Mesendoderm (in vitro differentiated cells): ENCODE measurements at regions not wholly inside any gene's neighbourhood (a gene's known extent, or its start where the extent isn't known, plus 50 kb on each side); places are given as distances from the start of the nearest gene placed in this dataset.
"Not testable (repeated sequence)": the region's sequence is repeated elsewhere in the genome, so short reads cannot be mapped to it uniquely, and the experiment has no call there.

Experiments
- DNase-seq: peaks from one replicate; pipeline ENCODE4 v3.0.0; 2013
- H2AK5ac ChIP-seq: 2 replicates; pipeline ENCODE4 v1.6.1; 2013; ENCODE audit warnings: low read length, inconsistent platforms
- H2BK120ac ChIP-seq: 2 replicates; pipeline ENCODE4 v1.6.1; 2013; ENCODE audit warnings: low read depth, mild to moderate bottlenecking, low read length, moderate library complexity, mixed read lengths
- H2BK15ac ChIP-seq: replicated peaks from 2 replicates; pipeline ENCODE4 v1.6.1; 2013; ENCODE audit warnings: low read depth, mild to moderate bottlenecking, moderate library complexity
- H2BK5ac ChIP-seq: 2 replicates; pipeline ENCODE4 v1.6.1; 2013; ENCODE audit warnings: low read length, inconsistent platforms
- H3K18ac ChIP-seq: 2 replicates; pipeline ENCODE4 v1.6.1; 2013; ENCODE audit warnings: mild to moderate bottlenecking, low read length, mixed read lengths
- H3K23ac ChIP-seq: one replicate; pipeline ENCODE4 v1.6.1; 2013; ENCODE audit warnings: low read length
- H3K27ac ChIP-seq: 2 replicates; pipeline ENCODE4 v1.5.1; 2013; ENCODE audit warnings: low read depth, mild to moderate bottlenecking, inconsistent platforms, low read length, moderate library complexity
- H3K27me3 ChIP-seq: 2 replicates; pipeline ENCODE4 v1.6.1; 2013; ENCODE audit warnings: low read length, control low read depth, mild to moderate bottlenecking, inconsistent platforms; ENCODE audit not compliant: insufficient read depth, poor library complexity
- H3K36me3 ChIP-seq: 2 replicates; pipeline ENCODE4 v1.6.1; 2013; ENCODE audit warnings: low read length, inconsistent platforms; ENCODE audit not compliant: control insufficient read depth, insufficient read depth
- H3K4ac ChIP-seq: one replicate; pipeline ENCODE4 v1.6.1; 2013; ENCODE audit warnings: low read depth, mild to moderate bottlenecking, low read length, moderate library complexity
- H3K4me1 ChIP-seq: 2 replicates; pipeline ENCODE4 v1.6.1; 2013; ENCODE audit warnings: low read depth, low read length, inconsistent platforms; ENCODE audit not compliant: control insufficient read depth
- H3K4me2 ChIP-seq: 2 replicates; pipeline ENCODE4 v1.6.1; 2013; ENCODE audit warnings: low read length
- H3K4me3 ChIP-seq: 2 replicates; pipeline ENCODE4 v1.5.1; 2013; ENCODE audit warnings: mild to moderate bottlenecking, low read length
- H3K56ac ChIP-seq: one replicate; pipeline ENCODE4 v1.6.1; 2013; ENCODE audit warnings: low read length
- H3K79me1 ChIP-seq: 2 replicates; pipeline ENCODE4 v1.6.1; 2013; ENCODE audit warnings: low read length, inconsistent platforms
- H3K79me2 ChIP-seq: 2 replicates; pipeline ENCODE4 v1.6.1; 2013; ENCODE audit warnings: mild to moderate bottlenecking, low read length; ENCODE audit not compliant: control insufficient read depth, insufficient read depth
- H3K9ac ChIP-seq: 2 replicates; pipeline ENCODE4 v1.6.1; 2013; ENCODE audit warnings: low read length, inconsistent platforms
- H4K5ac ChIP-seq: one replicate; pipeline ENCODE4 v1.6.1; 2013; ENCODE audit warnings: low read length
- H4K8ac ChIP-seq: one replicate; pipeline ENCODE4 v1.6.1; 2013; ENCODE audit warnings: low read depth, mild to moderate bottlenecking, control low read depth, low read length, moderate library complexity
- WGBS: extraction: QIAGEN DNeasy Blood & Tissue Kit; methylation state at CpG from one replicate; pipeline ENCODE4 v1.1.7; 2013; ENCODE audit warnings: low lambda C conversion rate, missing lambda C conversion rate; ENCODE audit not compliant: insufficient coverage; ENCODE audit errors: extremely low coverage; 5-methylcytosine and 5-hydroxymethylcytosine counted together

DNA sequence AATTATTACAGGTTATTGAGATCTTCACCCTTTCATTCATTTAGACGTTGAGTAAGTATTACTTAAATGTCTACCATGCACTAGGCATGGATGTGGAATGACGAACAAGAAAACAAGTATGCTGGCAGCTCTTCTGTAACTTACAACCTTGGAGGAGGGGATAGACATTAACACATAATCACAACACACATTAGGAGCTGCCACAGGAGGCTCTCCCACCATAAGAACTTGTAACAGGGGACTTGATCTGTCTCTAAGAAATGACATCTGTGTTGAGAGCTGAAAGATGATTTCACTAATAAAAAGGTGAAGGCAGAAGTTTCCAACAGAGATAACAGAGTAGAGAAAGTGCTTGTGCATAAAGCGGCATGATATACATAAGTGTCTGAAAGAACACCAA lies 384.7 kb upstream of the ZEB2 start:
- Histone ChIP-seq H4K5ac (no peak overlapping the region), H3K79me1 (no peaks in the 10 kb centered on the region), H3K9ac (no peak overlapping the region), H3K4me2 (no peak overlapping the region), H2BK15ac (no peak overlapping the region), H3K27me3 (no peaks in the 10 kb centered on the region), H3K4me3 (no peak overlapping the region), H3K4ac (no peak overlapping the region), H2BK5ac (no peak overlapping the region), H4K8ac (no peak overlapping the region), H3K23ac (no peak overlapping the region), H2AK5ac (no peak overlapping the region), H3K4me1 (no peaks in the 10 kb centered on the region), H3K18ac (no peak overlapping the region), H3K79me2 (no peaks in the 10 kb centered on the region), H2BK120ac (no peak overlapping the region), H3K27ac (no peak overlapping the region), H3K56ac (no peak overlapping the region), H3K36me3 (no peaks in the 10 kb centered on the region)
- no peak for DNase-seq
- whole genome bisulfite sequencing: no CpG with 5 or more reads among the region's 3 CpGs

DNA sequence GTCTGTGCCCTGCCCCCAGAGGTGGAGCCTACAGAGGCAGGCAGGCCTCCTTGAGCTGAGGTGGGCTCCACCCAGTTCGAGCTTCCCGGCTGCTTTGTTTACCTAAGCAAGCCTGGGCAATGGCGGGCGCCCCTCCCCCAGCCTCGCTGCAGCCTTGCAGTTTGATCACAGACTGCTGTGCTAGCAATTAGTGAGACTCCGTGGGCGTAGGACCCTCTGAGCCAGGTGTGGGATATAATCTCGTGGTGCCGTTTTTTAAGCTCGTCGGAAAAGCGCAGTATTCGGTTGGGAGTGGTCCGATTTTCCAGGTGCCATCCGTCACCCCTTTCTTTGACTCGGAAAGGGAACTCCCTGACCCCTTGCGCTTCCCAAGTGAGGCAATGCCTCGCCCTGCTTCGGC lies 383.1 kb upstream of the ZEB2 start:
- H2BK5ac ChIP-seq, H2AK5ac ChIP-seq, H3K27me3 ChIP-seq, H2BK15ac ChIP-seq, H3K4ac ChIP-seq, H3K18ac ChIP-seq, H3K36me3 ChIP-seq, H3K4me1 ChIP-seq, H4K8ac ChIP-seq, H3K4me3 ChIP-seq, H3K23ac ChIP-seq, H3K9ac ChIP-seq, H3K4me2 ChIP-seq, H3K79me2 ChIP-seq, H2BK120ac ChIP-seq, H3K56ac ChIP-seq, H3K27ac ChIP-seq, H3K79me1 ChIP-seq, H4K5ac ChIP-seq, DNase-seq: not testable (repeated sequence)
- WGBS: no CpG with 5 or more reads among the region's 19 CpGs

DNA sequence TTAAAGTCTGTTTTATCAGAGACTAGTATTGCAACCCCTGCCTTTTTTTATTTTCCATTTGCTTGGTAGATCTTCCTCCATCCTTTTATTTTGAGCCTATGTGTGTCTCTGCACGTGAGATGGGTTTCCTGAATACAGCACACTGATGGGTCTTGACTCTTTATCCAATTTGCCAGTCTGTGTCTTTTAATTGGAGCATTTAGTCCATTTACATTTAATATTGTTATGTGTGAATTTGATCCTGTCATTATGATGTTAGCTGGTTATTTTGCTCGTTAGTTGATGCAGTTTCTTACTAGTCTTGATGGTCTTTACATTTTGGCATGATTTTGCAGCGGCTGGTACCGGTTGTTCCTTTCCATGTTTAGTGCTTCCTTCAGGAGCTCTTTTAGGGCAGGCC lies 381.5 kb upstream of the ZEB2 start:
- H3K23ac ChIP-seq, H2BK5ac ChIP-seq, H3K4me1 ChIP-seq, H4K8ac ChIP-seq, H2BK15ac ChIP-seq, H4K5ac ChIP-seq, H3K79me2 ChIP-seq, H3K27me3 ChIP-seq, H3K4me3 ChIP-seq, H3K27ac ChIP-seq, H3K4ac ChIP-seq, H2AK5ac ChIP-seq, H3K36me3 ChIP-seq, H3K79me1 ChIP-seq, H3K9ac ChIP-seq, H3K56ac ChIP-seq, H2BK120ac ChIP-seq, H3K4me2 ChIP-seq, DNase-seq, H3K18ac ChIP-seq: not testable (repeated sequence)
- no CpG with 5 or more reads among the region's 4 CpGs for WGBS

DNA sequence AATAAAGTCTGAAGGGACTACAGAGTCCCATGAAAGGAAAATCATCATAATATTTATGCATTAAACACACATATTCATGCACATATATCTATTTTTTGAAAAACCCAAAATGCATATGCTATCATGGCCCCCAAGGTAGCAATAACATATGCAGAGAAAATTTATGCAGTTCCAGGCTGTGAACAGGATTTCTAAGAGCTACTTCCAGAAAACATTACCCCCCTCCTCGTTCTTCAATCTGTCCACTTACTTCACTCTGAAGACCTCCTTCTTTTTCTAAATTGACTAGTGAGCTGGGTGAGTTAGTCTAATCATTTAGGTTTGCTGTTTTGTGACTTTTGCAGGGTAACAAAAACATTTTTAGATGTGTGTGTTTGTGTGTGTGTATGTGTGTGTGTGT lies 376.4 kb upstream of the ZEB2 start:
- no peak overlapping the region for H3K56ac ChIP-seq
- no peak overlapping the region for H3K27ac ChIP-seq
- H3K9ac ChIP-seq: no peak overlapping the region
- no peaks in the 10 kb centered on the region for H3K4me1 ChIP-seq
- no peak overlapping the region for H3K4ac ChIP-seq
- no peak overlapping the region for H2AK5ac ChIP-seq
- H4K5ac ChIP-seq: no peak overlapping the region
- no peak overlapping the region for H2BK120ac ChIP-seq
- H2BK15ac ChIP-seq: no peak overlapping the region
- no peaks in the 10 kb centered on the region for H3K79me1 ChIP-seq
- H3K4me3 ChIP-seq: no peak overlapping the region
- H3K79me2 ChIP-seq: no peaks in the 10 kb centered on the region
- H3K36me3 ChIP-seq: no peaks in the 10 kb centered on the region
- no peak overlapping the region for H3K18ac ChIP-seq
- WGBS: no CpG with 5 or more reads among the region's 1 CpG
- no peak overlapping the region for H3K4me2 ChIP-seq
- no peaks in the 10 kb centered on the region for H3K27me3 ChIP-seq
- no peak overlapping the region for H4K8ac ChIP-seq
- no peak overlapping the region for H2BK5ac ChIP-seq
- no peak overlapping the region for H3K23ac ChIP-seq
- no peak for DNase-seq

DNA sequence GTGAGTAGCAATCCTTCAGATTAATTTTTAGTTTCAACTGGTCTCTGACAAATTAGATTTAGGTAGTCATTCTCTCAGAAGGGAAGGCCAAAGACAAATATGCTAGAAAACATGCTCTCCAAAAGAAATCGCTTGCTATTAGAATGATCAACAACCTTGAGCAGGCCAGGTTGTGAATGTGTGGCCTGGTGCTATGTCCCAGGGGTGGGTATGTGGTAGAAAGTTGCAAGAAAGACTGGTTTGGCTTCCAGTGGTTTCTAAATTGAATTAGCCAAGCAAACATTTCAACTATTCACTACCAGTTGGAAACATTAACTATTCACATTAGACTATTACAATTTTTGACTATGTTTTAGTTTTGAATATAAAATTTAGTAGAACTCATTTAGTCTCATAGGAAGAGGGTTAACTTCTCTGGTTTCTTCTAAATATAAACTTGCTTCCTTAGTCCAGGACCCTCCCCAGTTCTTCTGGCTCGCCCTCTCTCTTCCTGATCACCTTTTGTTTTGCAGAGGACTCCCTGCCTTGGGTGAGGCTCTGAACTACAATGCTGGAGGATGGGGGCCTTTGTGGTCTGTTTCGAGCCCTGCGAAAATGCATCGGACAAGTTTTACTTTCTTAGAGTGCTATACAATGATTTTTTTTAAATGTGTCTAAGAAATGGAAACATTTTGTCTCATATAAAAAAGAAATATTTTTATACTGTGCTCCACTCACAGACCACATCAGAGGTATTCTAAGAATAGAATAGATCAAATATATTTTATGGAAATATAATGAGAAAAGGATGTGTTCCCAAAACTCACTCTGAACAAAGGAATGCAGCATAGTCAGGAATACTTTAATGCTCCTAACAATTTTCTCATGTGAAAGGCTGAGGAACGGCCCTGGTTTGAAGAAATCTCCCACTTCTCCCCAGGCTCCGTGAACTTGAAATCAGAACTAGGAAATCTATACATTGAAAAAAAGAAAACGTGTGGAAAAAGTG lies 375.0 kb upstream of the ZEB2 start:
- H3K4me3 ChIP-seq: no peak overlapping the region
- no peak overlapping the region for H2BK5ac ChIP-seq
- no peak overlapping the region for H2BK15ac ChIP-seq
- no peaks in the 10 kb centered on the region for H3K79me2 ChIP-seq
- no peak overlapping the region for H4K8ac ChIP-seq
- no peak overlapping the region for H3K18ac ChIP-seq
- H3K9ac ChIP-seq: no peak overlapping the region
- no peak overlapping the region for H3K56ac ChIP-seq
- H3K4ac ChIP-seq: no peak overlapping the region
- H2AK5ac ChIP-seq: no peak overlapping the region
- no peak overlapping the region for H3K23ac ChIP-seq
- H2BK120ac ChIP-seq: no peak overlapping the region
- H3K27me3 ChIP-seq: no peaks in the 10 kb centered on the region
- no peak overlapping the region for H3K4me2 ChIP-seq
- no peaks in the 10 kb centered on the region for H3K36me3 ChIP-seq
- DNase-seq: peak; percentile 50
- no CpG with 5 or more reads among the region's 8 CpGs for WGBS
- no peak overlapping the region for H3K27ac ChIP-seq
- peaks cover 2% of the 10 kb centered on the region for H3K4me1 ChIP-seq
- no peak overlapping the region for H4K5ac ChIP-seq
- H3K79me1 ChIP-seq: no peaks in the 10 kb centered on the region

DNA sequence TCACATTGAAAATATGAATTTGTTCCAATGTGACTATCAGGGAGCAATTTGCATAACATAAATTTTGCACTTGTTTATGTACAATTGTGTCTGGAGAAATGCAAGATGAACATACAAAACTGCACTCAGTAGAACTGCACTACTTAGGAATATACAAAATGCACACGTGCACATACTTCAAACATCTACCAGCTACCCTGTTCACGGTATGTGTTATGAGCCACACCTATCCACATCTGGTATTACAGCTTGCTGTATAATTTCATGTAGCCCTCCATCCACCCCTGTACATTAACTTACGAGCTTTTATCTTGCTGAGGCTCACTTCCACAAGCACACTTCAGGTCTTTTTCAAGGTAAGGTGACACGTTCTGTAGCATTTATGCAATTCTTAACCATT lies 373.5 kb upstream of the ZEB2 start:
- Histone ChIP-seq H3K9ac (no peak overlapping the region), H2AK5ac (no peak overlapping the region), H3K56ac (no peak overlapping the region), H2BK5ac (no peak overlapping the region), H4K5ac (no peak overlapping the region), H3K27me3 (no peaks in the 10 kb centered on the region), H3K4me1 (peaks cover 2% of the 10 kb centered on the region), H3K79me1 (no peaks in the 10 kb centered on the region), H3K79me2 (no peaks in the 10 kb centered on the region), H3K27ac (no peak overlapping the region), H3K23ac (no peak overlapping the region), H3K18ac (no peak overlapping the region), H2BK120ac (no peak overlapping the region), H3K4me3 (no peak overlapping the region), H3K4me2 (no peak overlapping the region), H3K36me3 (no peaks in the 10 kb centered on the region), H2BK15ac (no peak overlapping the region), H3K4ac (no peak overlapping the region), H4K8ac (no peak overlapping the region)
- no peak for DNase-seq
- WGBS: no CpG with 5 or more reads among the region's 4 CpGs
